Esophagus muscularis mucosa (tissue), 4 donors: ENCODE measurements at regions not wholly inside any gene's neighbourhood (a gene's known extent, or its start where the extent isn't known, plus 50 kb on each side); places are given as distances from the start of the nearest gene placed in this dataset.
"Not testable (repeated sequence)": the region's sequence is repeated elsewhere in the genome, so short reads cannot be mapped to it uniquely, and the experiment has no call there.

Source experiments
- DNase-seq: peaks from one replicate; pipeline ENCODE4 v3.0.0-alpha.2; 2017; ENCODE audit errors: extremely low spot score
- H3K27ac ChIP-seq, 4 donors: fragments of 200-600 bp; sonication (generic); replicated peaks in 1 of 4; 1 replicate in 3 of 4; 2 replicates in 1 of 4; pipeline ENCODE4 v1.5.1; 2016 to 2019; ENCODE audit warnings: mild to moderate bottlenecking in 1 of 4
- H3K27me3 ChIP-seq, 4 donors: fragments of 200-600 bp; sonication (generic); one replicate each; pipeline versions ENCODE4 v1.5.1 to v1.6.0; 2016 to 2019
- H3K36me3 ChIP-seq, 4 donors: fragments of 200-600 bp; sonication (generic); one replicate each; pipeline ENCODE4 v1.5.1; 2016 to 2019
- H3K4me1 ChIP-seq, 4 donors: fragments of 200-600 bp; sonication (generic); one replicate each; pipeline ENCODE4 v1.5.1; 2016 to 2019
- H3K4me3 ChIP-seq, 4 donors: fragments of 200-600 bp; sonication (generic); 1 replicate in 2 of 4; 2 replicates in 2 of 4; pipeline ENCODE4 v1.5.1; 2016 to 2019; ENCODE audit warnings: mild to moderate bottlenecking in 4 of 4, moderate library complexity in 1 of 4
- H3K9me3 ChIP-seq, 4 donors: fragments of 200-600 bp; sonication (generic); 1 replicate in 3 of 4; 2 replicates in 1 of 4; pipeline ENCODE4 v1.5.1; 2016 to 2019
- EP300 ChIP-seq: sonication (generic); formaldehyde crosslinking; IDR thresholded peaks from one replicate; pipeline ENCODE4 v1.6.1; 2017; ENCODE audit warnings: antibody characterized with exemption
- POLR2A ChIP-seq: fragments of 450-650 bp; IDR thresholded peaks from one replicate; pipeline ENCODE4 v1.6.1; 2017; ENCODE audit warnings: antibody characterized with exemption, moderate library complexity, mild to moderate bottlenecking, low read depth
- POLR2AphosphoS5 ChIP-seq, 2 donors: sonication (generic); formaldehyde crosslinking; IDR thresholded peaks; one replicate each; pipeline ENCODE4 v1.6.1; 2017; ENCODE audit warnings: antibody characterized with exemption in 2 of 2
- WGBS: methylation state at CpG from one replicate; pipeline ENCODE4 v1.1.5; 2018; 5-methylcytosine and 5-hydroxymethylcytosine counted together
- intact Hi-C: fragments of 100-400 bp; cut with DNase I; formaldehyde crosslinking; loops from one replicate; pipeline ENCODE4 v1.15.1; 2023
- TF ChIP-seq, protein P1 (sequence below), 3 experiments: fragments of 200-600 bp in 2 of 3; fragments of 450-650 bp in 1 of 3; sonication (generic) in 2 of 3; IDR thresholded peaks; one replicate each; pipeline ENCODE4 v1.5.1; 2017 to 2019; ENCODE audit warnings: antibody characterized with exemption in 3 of 3, mild to moderate bottlenecking in 2 of 3, moderate library complexity in 1 of 3

DNA sequence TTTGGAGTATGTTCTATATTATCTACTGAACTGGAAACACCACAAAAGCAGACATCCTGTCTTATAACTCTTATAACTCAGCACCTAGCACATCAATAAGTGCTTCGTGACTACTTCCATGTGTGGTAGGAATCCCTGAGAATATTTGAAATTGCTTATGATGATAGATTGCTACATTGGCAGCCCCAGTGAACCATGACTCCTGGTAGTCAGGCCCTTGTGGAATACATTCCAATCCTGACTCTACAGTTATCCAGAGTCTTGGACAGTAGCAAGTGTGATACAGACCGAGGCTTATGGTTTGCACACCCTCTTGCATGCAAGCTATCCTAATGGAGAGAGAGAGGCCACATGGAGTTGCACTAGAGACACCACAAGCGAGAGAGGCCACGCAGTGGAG, 59.5 kb upstream of the PHF21A start:
- Histone ChIP-seq H3K36me3 (no peaks in the 10 kb centered on the region), H3K4me1 (no peaks in the 10 kb centered on the region), H3K4me3 (no peak overlapping the region), H3K27ac (no peak overlapping the region), H3K27me3 (peaks cover 0 to 10% (median 0%) of the 10 kb centered on the region in 4 donors), H3K9me3 (no peaks in the 10 kb centered on the region)
- 83% methylated on average over 4 of the region's 4 CpGs for WGBS
- DNase-seq, result no peak
- TF ChIP-seq, protein P1, sequence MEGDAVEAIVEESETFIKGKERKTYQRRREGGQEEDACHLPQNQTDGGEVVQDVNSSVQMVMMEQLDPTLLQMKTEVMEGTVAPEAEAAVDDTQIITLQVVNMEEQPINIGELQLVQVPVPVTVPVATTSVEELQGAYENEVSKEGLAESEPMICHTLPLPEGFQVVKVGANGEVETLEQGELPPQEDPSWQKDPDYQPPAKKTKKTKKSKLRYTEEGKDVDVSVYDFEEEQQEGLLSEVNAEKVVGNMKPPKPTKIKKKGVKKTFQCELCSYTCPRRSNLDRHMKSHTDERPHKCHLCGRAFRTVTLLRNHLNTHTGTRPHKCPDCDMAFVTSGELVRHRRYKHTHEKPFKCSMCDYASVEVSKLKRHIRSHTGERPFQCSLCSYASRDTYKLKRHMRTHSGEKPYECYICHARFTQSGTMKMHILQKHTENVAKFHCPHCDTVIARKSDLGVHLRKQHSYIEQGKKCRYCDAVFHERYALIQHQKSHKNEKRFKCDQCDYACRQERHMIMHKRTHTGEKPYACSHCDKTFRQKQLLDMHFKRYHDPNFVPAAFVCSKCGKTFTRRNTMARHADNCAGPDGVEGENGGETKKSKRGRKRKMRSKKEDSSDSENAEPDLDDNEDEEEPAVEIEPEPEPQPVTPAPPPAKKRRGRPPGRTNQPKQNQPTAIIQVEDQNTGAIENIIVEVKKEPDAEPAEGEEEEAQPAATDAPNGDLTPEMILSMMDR (IDR thresholded peaks at IDR 0.05), result no peak
- no peak for TF ChIP-seq EP300
- no peak for TF ChIP-seq POLR2A
- no peak for TF ChIP-seq POLR2AphosphoS5 (IDR thresholded peaks at IDR 0.05)
- intact Hi-C loops, result no loop called here

DNA sequence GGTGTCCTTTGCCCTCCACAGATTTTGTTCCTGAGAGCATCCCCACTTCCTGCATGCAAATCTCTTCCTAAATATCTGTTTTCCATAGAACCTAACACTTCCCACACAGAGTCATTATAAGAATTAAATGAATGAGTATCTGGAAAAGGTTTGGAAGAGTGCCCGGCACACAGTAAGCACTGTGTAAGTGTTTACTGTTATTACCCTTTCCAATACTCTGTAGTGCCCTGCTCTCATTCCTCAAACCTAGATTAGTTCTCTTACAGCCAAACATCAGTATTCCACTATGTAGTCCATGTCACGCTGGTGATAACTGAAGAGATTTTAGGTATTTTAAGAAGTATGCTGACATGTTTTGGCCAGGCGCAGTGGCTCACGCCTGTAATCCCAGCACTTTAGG, 57.3 kb upstream of the PHF21A start:
- DNase-seq, result no peak
- Histone ChIP-seq H3K27me3 (peaks cover 0 to 10% (median 0%) of the 10 kb centered on the region in 4 donors), H3K4me3 (no peak overlapping the region), H3K9me3 (no peaks in the 10 kb centered on the region), H3K27ac (no peak overlapping the region), H3K4me1 (no peaks in the 10 kb centered on the region), H3K36me3 (no peaks in the 10 kb centered on the region)
- intact Hi-C loops, result no loop called here
- WGBS, result 94% methylated on average over 4 of the region's 4 CpGs
- TF ChIP-seq, protein P1 (IDR thresholded peaks at IDR 0.05), result no peak
- TF ChIP-seq POLR2A (no peak), EP300 (no peak), POLR2AphosphoS5 (IDR thresholded peaks at IDR 0.05) (no peak)

DNA sequence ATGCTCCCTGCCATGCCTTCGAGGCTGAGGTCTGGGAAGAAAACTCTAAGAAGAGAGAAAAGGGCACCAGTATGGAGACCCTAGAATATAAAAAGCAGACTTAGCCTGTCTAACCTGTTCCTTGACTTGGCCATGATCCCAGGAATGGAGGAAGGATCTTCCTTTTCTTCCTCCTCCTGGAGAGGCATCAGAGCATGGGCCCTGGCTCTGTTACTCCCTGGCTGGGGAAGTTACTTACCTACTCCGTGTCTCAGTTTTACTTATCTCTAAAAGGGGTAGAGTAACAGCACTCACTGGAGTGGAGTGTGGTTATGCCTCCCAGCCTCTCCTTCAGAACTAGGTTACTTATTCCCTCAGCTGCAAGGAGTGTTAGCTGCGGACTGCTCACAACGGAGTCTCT, 55.2 kb upstream of the PHF21A start:
- H3K27me3 ChIP-seq, result peaks cover 0 to 10% (median 0%) of the 10 kb centered on the region in 4 donors
- H3K4me3 ChIP-seq, result no peak overlapping the region
- no peak overlapping the region for H3K27ac ChIP-seq
- 80% methylated on average over 4 of the region's 4 CpGs for WGBS
- DNase-seq, result no peak
- TF ChIP-seq, protein P1 (IDR thresholded peaks at IDR 0.05), result no peak
- TF ChIP-seq POLR2AphosphoS5 (IDR thresholded peaks at IDR 0.05) (no peak), POLR2A (no peak), EP300 (no peak)
- no peaks in the 10 kb centered on the region for H3K36me3 ChIP-seq
- intact Hi-C loops, result no loop called here
- H3K4me1 ChIP-seq, result no peaks in the 10 kb centered on the region
- no peaks in the 10 kb centered on the region for H3K9me3 ChIP-seq

DNA sequence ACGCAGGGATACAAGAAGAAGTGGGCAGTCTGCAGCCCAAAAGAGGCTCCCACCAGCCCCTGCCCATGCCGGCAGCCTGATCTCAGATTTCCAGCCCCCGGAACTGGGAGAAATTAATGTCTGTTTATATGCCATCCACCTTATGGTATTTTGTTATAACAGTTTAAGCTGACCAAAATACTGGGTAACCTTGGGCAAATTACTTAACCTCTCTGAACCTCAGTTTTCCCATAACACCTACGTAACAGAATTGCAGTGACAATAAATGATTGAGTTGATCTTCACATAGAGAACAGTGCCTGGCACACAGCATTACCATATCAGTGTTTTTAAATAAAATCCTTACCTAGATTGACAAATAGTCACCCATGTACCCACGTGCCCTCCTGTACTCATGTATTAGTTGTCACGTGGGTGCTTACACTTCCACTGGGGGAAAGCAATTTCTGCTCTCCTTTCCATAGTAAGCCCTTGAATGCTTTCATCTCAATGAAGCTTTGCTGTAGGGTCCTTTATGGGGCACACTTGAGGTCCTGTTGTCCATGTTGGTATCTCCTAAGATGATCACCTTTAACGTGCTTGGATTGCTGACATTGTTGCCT, 54.2 kb upstream of the PHF21A start:
- H3K36me3 ChIP-seq, result no peaks in the 10 kb centered on the region
- peaks cover 0 to 10% (median 0%) of the 10 kb centered on the region in 4 donors for H3K27me3 ChIP-seq
- intact Hi-C loops, result no loop called here
- TF ChIP-seq, protein P1 (IDR thresholded peaks at IDR 0.05), result no peak
- TF ChIP-seq POLR2A (no peak), EP300 (no peak), POLR2AphosphoS5 (IDR thresholded peaks at IDR 0.05) (no peak)
- no peaks in the 10 kb centered on the region for H3K9me3 ChIP-seq
- 81% methylated on average over 7 of the region's 7 CpGs for WGBS
- H3K4me1 ChIP-seq, result no peaks in the 10 kb centered on the region
- no peak for DNase-seq
- H3K4me3 ChIP-seq, result no peak overlapping the region
- H3K27ac ChIP-seq, result no peak overlapping the region

DNA sequence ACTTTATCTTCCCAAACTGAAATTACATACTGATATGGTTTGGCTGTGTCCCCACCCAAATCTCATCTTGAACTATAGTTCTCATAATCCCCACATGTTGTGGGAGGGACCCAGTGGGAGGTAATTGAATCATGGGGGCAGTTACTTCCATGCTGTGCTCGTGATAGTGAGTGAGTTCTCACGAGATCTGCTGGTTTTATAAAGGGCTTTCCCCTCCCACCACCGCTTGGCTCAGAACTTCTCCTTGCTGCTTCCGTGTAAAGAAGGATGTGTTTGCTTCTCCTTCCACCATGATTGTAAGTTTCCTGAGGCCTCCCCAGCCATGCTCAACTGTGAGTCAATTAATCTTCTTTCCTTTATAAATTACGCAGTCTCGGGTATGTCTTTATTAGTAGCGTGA, 50.4 kb upstream of the PHF21A start:
- H3K9me3 ChIP-seq, H3K27me3 ChIP-seq, H3K27ac ChIP-seq, H3K36me3 ChIP-seq, H3K4me1 ChIP-seq, intact Hi-C loops, H3K4me3 ChIP-seq, DNase-seq: not testable (repeated sequence)
- 72% methylated on average over 7 of the region's 7 CpGs for WGBS
